NT2/D1 (cell line): ENCODE measurements at regions not wholly inside any gene's neighbourhood (a gene's known extent, or its start where the extent isn't known, plus 50 kb on each side); places are given as distances from the start of the nearest gene placed in this dataset.

Experiments
- YY1 ChIP-seq: IDR thresholded peaks from 2 replicates; pipeline ENCODE4 v1.6.1; 2011; ENCODE audit not compliant: insufficient read length, insufficient read depth
- ZNF274 ChIP-seq: IDR thresholded peaks from 2 replicates; pipeline ENCODE4 v1.6.1; 2011; ENCODE audit warnings: mild to moderate bottlenecking, low read depth, low read length

GRCh38 chr4:140281828-140282552 is 91.5 kb upstream of the SCOC start:
- TF ChIP-seq YY1 (no peak), ZNF274 (no peak)
